Common myeloid progenitor, CD34-positive (primary cell): ENCODE measurements at regions not wholly inside any gene's neighbourhood (a gene's known extent, or its start where the extent isn't known, plus 50 kb on each side); places are given as distances from the start of the nearest gene placed in this dataset.
"Not testable (repeated sequence)": the region's sequence is repeated elsewhere in the genome, so short reads cannot be mapped to it uniquely, and the experiment has no call there.

Experiments used
- CTCF ChIA-PET: fragments of 350-600 bp; sonication (Branson Sonifier 250); formaldehyde crosslinking; loops from one replicate; lab custom pipeline; 2021; ENCODE audit warnings: antibody characterized with exemption; lab: Charles Lee
- POLR2A ChIA-PET: fragments of 350-600 bp; sonication (Branson Sonifier 250); formaldehyde crosslinking; loops from one replicate; lab custom pipeline; 2021; ENCODE audit warnings: antibody characterized with exemption; lab: Charles Lee
- DNase-seq, 3 donors: peaks; one replicate each; pipeline versions ENCODE4 v3.0.0 to v3.0.0-alpha.2; 2013
- H3K27ac ChIP-seq, 2 experiments: 1 replicate in 1 of 2; 2 replicates in 1 of 2; pipeline ENCODE4 v1.7.0; 2013; ENCODE audit warnings: inconsistent platforms in 2 of 2, low read length in 2 of 2, mild to moderate bottlenecking in 2 of 2, low read depth in 1 of 2, moderate library complexity in 1 of 2; ENCODE audit not compliant: severe bottlenecking in 2 of 2, insufficient read depth in 1 of 2, poor library complexity in 1 of 2
- H3K27me3 ChIP-seq, 5 experiments: replicated peaks in 2 of 5; 1 replicate in 3 of 5; 2 replicates in 2 of 5; pipeline versions ENCODE4 v1.6.1 to v1.7.0; 2013; ENCODE audit warnings: low read length in 4 of 5, mild to moderate bottlenecking in 2 of 5, moderate library complexity in 2 of 5, inconsistent platforms in 1 of 5; ENCODE audit not compliant: insufficient read depth in 5 of 5, control insufficient read depth in 4 of 5
- H3K36me3 ChIP-seq, 4 experiments: 1 replicate in 2 of 4; 2 replicates in 2 of 4; pipeline versions ENCODE4 v1.6.1 to v1.7.0; 2013; ENCODE audit warnings: low read length in 3 of 4, control low read depth in 1 of 4, mild to moderate bottlenecking in 1 of 4; ENCODE audit not compliant: control insufficient read depth in 4 of 4, insufficient read depth in 4 of 4
- H3K4me1 ChIP-seq, 4 experiments: 1 replicate in 3 of 4; 2 replicates in 1 of 4; pipeline versions ENCODE4 v1.6.1 to v1.7.1; 2013; ENCODE audit warnings: low read length in 3 of 4, mild to moderate bottlenecking in 3 of 4, control low read depth in 1 of 4, inconsistent platforms in 1 of 4, moderate library complexity in 1 of 4; ENCODE audit not compliant: control insufficient read depth in 4 of 4, insufficient read depth in 4 of 4; ENCODE audit errors: control extremely low read depth in 1 of 4
- H3K4me3 ChIP-seq, 7 experiments: 1 replicate in 4 of 7; 2 replicates in 3 of 7; pipeline versions ENCODE4 v1.5.1 to v1.7.0; 2013; ENCODE audit warnings: mild to moderate bottlenecking in 7 of 7, low read length in 6 of 7, moderate library complexity in 6 of 7, inconsistent platforms in 2 of 7, low read depth in 2 of 7, control low read depth in 1 of 7; ENCODE audit not compliant: insufficient read depth in 4 of 7, control insufficient read depth in 1 of 7; ENCODE audit errors: extremely low read depth in 1 of 7
- H3K9me3 ChIP-seq, 5 experiments: 1 replicate in 4 of 5; 2 replicates in 1 of 5; pipeline versions ENCODE4 v1.6.1 to v1.7.1; 2013; ENCODE audit warnings: low read length in 4 of 5, mild to moderate bottlenecking in 2 of 5, inconsistent platforms in 1 of 5, low read depth in 1 of 5, moderate library complexity in 1 of 5; ENCODE audit not compliant: control insufficient read depth in 4 of 5, insufficient read depth in 2 of 5; ENCODE audit errors: control extremely low read depth in 1 of 5
- WGBS: methylation state at CpG from one replicate; pipeline ENCODE4 v1.1.5; 2013; ENCODE audit not compliant: insufficient coverage; 5-methylcytosine and 5-hydroxymethylcytosine counted together

- no peak overlapping the region for H3K4me3 ChIP-seq
- no peaks in the 10 kb centered on the region for H3K9me3 ChIP-seq
- 79% methylated on average over 2 of the region's 2 CpGs for WGBS
- H3K27ac ChIP-seq, result no peak overlapping the region
- H3K27me3 ChIP-seq, result no peaks in the 10 kb centered on the region
- H3K4me1 ChIP-seq, result no peaks in the 10 kb centered on the region
- DNase-seq, result no peak
- CTCF ChIA-PET, result no interaction called here
- no peaks in the 10 kb centered on the region for H3K36me3 ChIP-seq
- POLR2A ChIA-PET, result no interaction called here
These were observed 120.3 kb upstream of the KLHL4 start for GRCh38 chrX:87397103-87397886.

GRCh38 chrX:87402256-87402655 is 115.3 kb upstream of the KLHL4 start:
- no peaks in the 10 kb centered on the region for H3K36me3 ChIP-seq
- CTCF ChIA-PET, result no interaction called here
- DNase-seq, result no peak
- no peaks in the 10 kb centered on the region for H3K4me1 ChIP-seq
- H3K27ac ChIP-seq, result no peak overlapping the region
- H3K27me3 ChIP-seq, result no peaks in the 10 kb centered on the region
- no peak overlapping the region for H3K4me3 ChIP-seq
- no CpG with 5 or more reads among the region's 1 CpG for WGBS
- H3K9me3 ChIP-seq, result no peaks in the 10 kb centered on the region
- POLR2A ChIA-PET, result no interaction called here

GRCh38 chrX:87403551-87403950 is 114.1 kb upstream of the KLHL4 start:
- 51% methylated on average over 3 of the region's 4 CpGs for WGBS
- no peak overlapping the region for H3K27ac ChIP-seq
- ChIA-PET POLR2A (no interaction called here), CTCF (no interaction called here)
- H3K9me3 ChIP-seq, result no peaks in the 10 kb centered on the region
- H3K36me3 ChIP-seq, result no peaks in the 10 kb centered on the region
- H3K4me3 ChIP-seq, result no peak overlapping the region
- DNase-seq, result no peak
- H3K27me3 ChIP-seq, result no peaks in the 10 kb centered on the region
- H3K4me1 ChIP-seq, result no peaks in the 10 kb centered on the region

GRCh38 chrX:87409113-87409841 is 108.3 kb upstream of the KLHL4 start:
- WGBS, result 73% methylated on average over 6 of the region's 7 CpGs
- no peak for DNase-seq
- POLR2A ChIA-PET, result no interaction called here
- no peak overlapping the region for H3K4me3 ChIP-seq
- H3K36me3 ChIP-seq, result no peaks in the 10 kb centered on the region
- no peaks in the 10 kb centered on the region for H3K4me1 ChIP-seq
- no peak overlapping the region for H3K27ac ChIP-seq
- CTCF ChIA-PET, result no interaction called here
- no peaks in the 10 kb centered on the region for H3K9me3 ChIP-seq
- no peaks in the 10 kb centered on the region for H3K27me3 ChIP-seq

- Histone ChIP-seq H3K27ac (no peak overlapping the region), H3K27me3 (no peaks in the 10 kb centered on the region), H3K4me3 (no peak overlapping the region), H3K36me3 (no peaks in the 10 kb centered on the region), H3K9me3 (no peaks in the 10 kb centered on the region), H3K4me1 (no peaks in the 10 kb centered on the region)
- 85% methylated on average over 3 of the region's 3 CpGs for WGBS
- ChIA-PET CTCF (no interaction called here), POLR2A (no interaction called here)
- DNase-seq, result no peak
These were observed 92.0 kb upstream of the KLHL4 start for GRCh38 chrX:87425618-87426017.

- Histone ChIP-seq H3K4me3 (no peak overlapping the region), H3K4me1 (no peaks in the 10 kb centered on the region), H3K9me3 (no peaks in the 10 kb centered on the region), H3K36me3 (no peaks in the 10 kb centered on the region), H3K27me3 (no peaks in the 10 kb centered on the region), H3K27ac (no peak overlapping the region)
- DNase-seq, result no peak
- 86% methylated on average over 1 of the region's 4 CpGs for WGBS
- POLR2A ChIA-PET, result no interaction called here
- CTCF ChIA-PET, result no interaction called here
These were observed 83.0 kb upstream of the KLHL4 start for GRCh38 chrX:87434618-87435017.

GRCh38 chrX:87448613-87449012 is 69.0 kb upstream of the KLHL4 start:
- CTCF ChIA-PET, H3K4me3 ChIP-seq, H3K9me3 ChIP-seq, H3K27me3 ChIP-seq, H3K4me1 ChIP-seq, H3K27ac ChIP-seq, POLR2A ChIA-PET, DNase-seq, H3K36me3 ChIP-seq: not testable (repeated sequence)
- 98% methylated on average over 10 of the region's 10 CpGs for WGBS
